Endothelial cell of umbilical vein (primary cell): ENCODE measurements at regions not wholly inside any gene's neighbourhood (a gene's known extent, or its start where the extent isn't known, plus 50 kb on each side); places are given as distances from the start of the nearest gene placed in this dataset.

Source experiments
- BruUV-seq: library from RNA; stranded (reverse); fragments of 400-500 nt; replicated peaks from 2 replicates; lab custom pipeline; 2021; lab: Mats Ljungman, UMichigan
- CTCF ChIA-PET: fragments of 300-600, 350-600 bp; sonication (Branson Sonifier 250); formaldehyde crosslinking; loops from one replicate; lab custom pipeline; 2021; ENCODE audit warnings: antibody characterized with exemption, inconsistent platforms; lab: Charles Lee
- POLR2A ChIA-PET: fragments of 300-600, 350-600 bp; sonication (Branson Sonifier 250); formaldehyde crosslinking; loops from one replicate; lab custom pipeline; 2021; ENCODE audit warnings: antibody characterized with exemption, inconsistent platforms; lab: Charles Lee
- DNase-seq: peaks from one replicate; pipeline ENCODE4 v3.0.0-alpha.2; 2011; ENCODE audit warnings: low read depth, low spot score
- FAIRE-seq: peaks from 2 replicates; lab custom pipeline; 2011; peaks lifted over from hg19 to GRCh38; lab: Jason Lieb, UNC
- H2AFZ ChIP-seq: 2 replicates; pipeline ENCODE4 v1.6.0; 2012; ENCODE audit warnings: low read depth, low read length, control low read depth, inconsistent platforms
- H3K27ac ChIP-seq: 2 replicates; pipeline ENCODE4 v1.5.1; 2011; ENCODE audit warnings: low read depth, mild to moderate bottlenecking, control low read depth, low read length, moderate library complexity; ENCODE audit not compliant: insufficient read depth
- H3K27me3 ChIP-seq, 2 experiments: 2 replicates each; pipeline versions ENCODE4 v1.6.0 to v1.6.1; 2011; ENCODE audit warnings: low read length in 2 of 2, mixed read lengths in 1 of 2; ENCODE audit not compliant: control insufficient read depth in 2 of 2, insufficient read depth in 2 of 2
- H3K36me3 ChIP-seq, 2 experiments: 2 replicates in 1 of 2; 3 replicates in 1 of 2; pipeline ENCODE4 v1.5.1; 2011; ENCODE audit warnings: low read length in 2 of 2, mild to moderate bottlenecking in 1 of 2, moderate library complexity in 1 of 2; ENCODE audit not compliant: control insufficient read depth in 2 of 2, insufficient read depth in 2 of 2; ENCODE audit errors: extremely low read depth in 1 of 2
- H3K4me1 ChIP-seq: 3 replicates; pipeline ENCODE4 v1.5.1; 2011; ENCODE audit warnings: mild to moderate bottlenecking, low read length; ENCODE audit not compliant: control insufficient read depth, insufficient read depth; ENCODE audit errors: extremely low read depth
- H3K4me2 ChIP-seq: 2 replicates; pipeline ENCODE4 v1.6.1; 2011; ENCODE audit warnings: low read length, control low read depth, mixed read lengths; ENCODE audit not compliant: insufficient read depth
- H3K4me3 ChIP-seq, 3 experiments: fragments of 200-600 bp in 1 of 3; sonication (generic), shearing (Covaris generic) in 1 of 3; replicated peaks in 1 of 3; 2 replicates each; pipeline ENCODE4 v1.5.1; 2011 to 2016; ENCODE audit warnings: control low read depth in 3 of 3, low read length in 3 of 3, mild to moderate bottlenecking in 2 of 3, inconsistent platforms in 1 of 3, low read depth in 1 of 3, moderate library complexity in 1 of 3; ENCODE audit not compliant: insufficient read depth in 1 of 3
- H3K79me2 ChIP-seq: 2 replicates; pipeline ENCODE4 v1.6.0; 2012; ENCODE audit warnings: low read length, inconsistent platforms; ENCODE audit not compliant: control insufficient read depth, insufficient read depth
- H3K9ac ChIP-seq: replicated peaks from 2 replicates; pipeline ENCODE3; 2011; ENCODE audit warnings: low read length, control low read depth; ENCODE audit not compliant: insufficient read depth; ENCODE audit errors: extremely low read depth
- H3K9me1 ChIP-seq: replicated peaks from 3 replicates; pipeline ENCODE4 v1.6.0; 2011; ENCODE audit warnings: mild to moderate bottlenecking, low read length; ENCODE audit not compliant: control insufficient read depth, insufficient read depth; ENCODE audit errors: extremely low read depth
- H3K9me3 ChIP-seq: replicated peaks from 2 replicates; pipeline ENCODE4 v1.5.1; 2012; ENCODE audit warnings: low read length, inconsistent platforms; ENCODE audit not compliant: control insufficient read depth, insufficient read depth
- H4K20me1 ChIP-seq: replicated peaks from 2 replicates; pipeline ENCODE3; 2011; ENCODE audit warnings: mild to moderate bottlenecking, low read length; ENCODE audit not compliant: control insufficient read depth, insufficient read depth; ENCODE audit errors: extremely low read depth
- FOS ChIP-seq: IDR thresholded peaks from 2 replicates; pipeline ENCODE4 v1.6.1; 2011; ENCODE audit warnings: mild to moderate bottlenecking, low read length, moderate library complexity, borderline replicate concordance; ENCODE audit not compliant: insufficient read depth
- GATA2 ChIP-seq: IDR thresholded peaks from 2 replicates; pipeline ENCODE4 v1.7.0; 2011; ENCODE audit warnings: low read depth, mild to moderate bottlenecking, moderate library complexity, mixed read lengths, low read length; ENCODE audit not compliant: insufficient read length, insufficient read depth
- JUN ChIP-seq: IDR thresholded peaks from 2 replicates; pipeline ENCODE4 v1.6.1; 2011; ENCODE audit warnings: borderline replicate concordance, low read depth; ENCODE audit not compliant: insufficient read length, insufficient read depth
- MYC ChIP-seq: IDR thresholded peaks from one replicate; pipeline ENCODE4 v1.6.1; 2011; ENCODE audit warnings: mild to moderate bottlenecking, low read depth, low read length
- POLR2A ChIP-seq: IDR thresholded peaks from 2 replicates; pipeline ENCODE4 v1.6.1; 2012; ENCODE audit warnings: low read depth, mild to moderate bottlenecking, control low read depth, low read length
- dilution Hi-C: fragments of 300-500 bp; cut with MboI; formaldehyde crosslinking; loops from one replicate; pipeline ENCODE4 v1.15.0; 2019; ENCODE audit warnings: low sequenced_read_pairs; ENCODE audit not compliant: extremely low pct_ligation_motif_present
- intact Hi-C: fragments of 100-400 bp; cut with micrococcal nuclease; formaldehyde crosslinking; loops from one replicate; pipeline ENCODE4 v1.10.0; 2022

- dilution Hi-C loops = no loop called here
- H3K4me1 ChIP-seq = no peaks in the 10 kb centered on the region
- H3K4me3 ChIP-seq = no peak overlapping the region
- TF ChIP-seq MYC (no peak), POLR2A (no peak)
- POLR2A ChIA-PET = no interaction called here
- FAIRE-seq (no peak), DNase-seq (no peak)
- no peaks in the 10 kb centered on the region for H3K79me2 ChIP-seq
- H2AFZ ChIP-seq = no peak overlapping the region
- no peaks in the 10 kb centered on the region for H4K20me1 ChIP-seq
- no peak overlapping the region for H3K4me2 ChIP-seq
- no peak overlapping the region for H3K9ac ChIP-seq
- peaks cover 0 to 2% of the 10 kb centered on the region in 2 experiments for H3K36me3 ChIP-seq
- H3K9me3 ChIP-seq = no peaks in the 10 kb centered on the region
- intact Hi-C loops = no loop called here
- CTCF ChIA-PET = interaction anchor here (1.3 kb wide), 1 partner anchor 12 kb away, joined by 3 read pairs; no protein-coding TSS in a partner anchor
- no peaks in the 10 kb centered on the region for H3K9me1 ChIP-seq
- BruUV-seq = no TSS peak
- no peaks in the 10 kb centered on the region for H3K27me3 ChIP-seq
- no peak overlapping the region for H3K27ac ChIP-seq
Observed at GRCh38 chr16:27633721-27634120, 83.8 kb downstream of the KATNIP start.

- no peak for TF ChIP-seq MYC
- no peak for TF ChIP-seq GATA2
- no peak for TF ChIP-seq JUN
- no peak for TF ChIP-seq FOS
- POLR2A ChIA-PET = no interaction called here
- FAIRE-seq (no peak), DNase-seq (no peak)
- intact Hi-C loops = no loop called here
- Histone ChIP-seq H3K27ac (no peak overlapping the region), H3K9ac (no peak overlapping the region), H3K79me2 (no peaks in the 10 kb centered on the region), H3K4me2 (no peak overlapping the region), H3K27me3 (no peaks in the 10 kb centered on the region), H2AFZ (no peak overlapping the region), H3K9me3 (no peaks in the 10 kb centered on the region), H3K9me1 (no peaks in the 10 kb centered on the region), H3K36me3 (peaks cover 0 to 2% of the 10 kb centered on the region in 2 experiments), H3K4me3 (no peak overlapping the region), H4K20me1 (no peaks in the 10 kb centered on the region), H3K4me1 (no peaks in the 10 kb centered on the region)
- dilution Hi-C loops = no loop called here
- no TSS peak for BruUV-seq
- CTCF ChIA-PET = interaction anchor here (1.3 kb wide), 1 partner anchor 11 kb away, joined by 3 read pairs; no protein-coding TSS in a partner anchor
Observed at GRCh38 chr16:27634779-27635178, 84.8 kb downstream of the KATNIP start.
